TTC549 (cell line): ENCODE measurements at regions not wholly inside any gene's neighbourhood (a gene's known extent, or its start where the extent isn't known, plus 50 kb on each side); places are given as distances from the start of the nearest gene placed in this dataset.
"Not testable (repeated sequence)": the region's sequence is repeated elsewhere in the genome, so short reads cannot be mapped to it uniquely, and the experiment has no call there.

Experiments
- FAIRE-seq: peaks from 2 replicates; lab custom pipeline; 2012; peaks lifted over from hg19 to GRCh38; lab: Jason Lieb, UNC

DNA sequence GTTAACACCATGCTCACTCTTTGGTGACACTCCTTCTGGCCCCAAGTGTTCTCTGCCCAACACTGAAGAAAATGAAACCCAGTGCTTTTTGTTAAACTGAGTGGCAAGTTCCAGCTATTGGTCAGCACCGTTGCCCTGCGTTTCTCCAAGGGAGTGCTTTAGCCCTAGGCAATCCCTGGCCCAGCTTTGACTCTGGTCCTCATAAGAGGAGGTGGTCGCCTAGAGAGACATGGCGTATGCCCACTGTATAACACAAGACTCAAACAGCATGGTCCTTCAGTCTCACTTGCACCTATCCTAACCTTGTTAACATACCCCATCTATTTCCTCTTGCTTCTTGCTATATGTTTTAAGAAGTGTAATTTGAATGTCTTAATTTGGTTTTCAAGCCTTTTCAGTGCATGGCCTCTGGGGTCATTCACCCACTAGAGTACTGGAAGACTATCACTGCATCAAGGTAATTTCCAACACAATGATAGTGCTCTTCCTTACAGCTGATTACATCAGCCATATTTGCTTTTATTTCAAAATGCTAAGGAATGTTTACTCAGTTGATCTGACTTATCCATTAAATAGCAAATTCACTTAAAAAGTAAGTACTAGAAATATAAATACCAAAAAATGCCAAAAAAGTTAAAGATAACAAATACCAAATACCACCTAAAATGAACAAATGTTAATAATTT is 190.5 kb upstream of the SOX21 start:
- no peak for FAIRE-seq

GRCh38 chr13:94901070-94901469 is 188.7 kb upstream of the SOX21 start:
- FAIRE-seq: no peak

GRCh38 chr13:94896719-94897317 is 184.5 kb upstream of the SOX21 start:
- no peak for FAIRE-seq

DNA sequence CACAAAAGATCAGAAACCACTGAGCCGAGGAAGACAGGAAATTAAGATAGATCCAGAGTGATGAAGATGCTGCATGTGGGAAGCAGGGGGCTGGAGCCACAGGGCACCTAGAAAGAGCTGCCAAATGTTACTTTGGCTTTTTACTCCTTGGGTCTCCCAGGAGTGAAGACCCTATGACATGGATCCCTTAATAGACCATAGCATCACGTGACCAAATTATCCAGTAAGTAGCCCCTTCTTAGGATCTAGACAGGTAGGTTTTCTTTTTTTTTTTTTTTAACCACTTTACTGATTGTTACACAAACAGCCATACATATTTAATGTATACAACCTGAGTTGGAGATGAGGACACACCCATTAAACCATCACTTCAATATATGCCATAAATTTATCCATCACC is 183.9 kb upstream of the SOX21 start:
- FAIRE-seq: no peak

DNA sequence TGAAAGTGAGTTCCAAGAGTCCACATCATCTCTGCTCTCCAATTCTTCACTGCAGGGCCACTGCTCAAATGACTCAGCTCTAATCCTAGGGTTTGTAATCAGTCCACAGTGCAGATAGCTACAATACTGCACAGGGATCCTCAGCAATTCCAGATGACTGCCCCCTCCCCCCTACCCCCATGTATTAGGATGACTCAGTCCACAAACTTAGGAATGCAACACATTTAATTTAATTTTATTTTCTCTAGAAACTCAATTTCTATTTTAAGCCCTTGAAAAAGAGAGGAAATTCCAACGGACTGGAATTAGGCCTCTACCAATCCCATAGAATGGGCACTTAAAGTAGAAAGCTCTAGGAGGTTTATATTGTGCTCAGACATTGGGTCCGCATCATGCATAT is 173.8 kb upstream of the SOX21 start:
- FAIRE-seq: no peak

- no peak for FAIRE-seq
These were observed 168.1 kb upstream of the SOX21 start for GRCh38 chr13:94880463-94880862.

DNA sequence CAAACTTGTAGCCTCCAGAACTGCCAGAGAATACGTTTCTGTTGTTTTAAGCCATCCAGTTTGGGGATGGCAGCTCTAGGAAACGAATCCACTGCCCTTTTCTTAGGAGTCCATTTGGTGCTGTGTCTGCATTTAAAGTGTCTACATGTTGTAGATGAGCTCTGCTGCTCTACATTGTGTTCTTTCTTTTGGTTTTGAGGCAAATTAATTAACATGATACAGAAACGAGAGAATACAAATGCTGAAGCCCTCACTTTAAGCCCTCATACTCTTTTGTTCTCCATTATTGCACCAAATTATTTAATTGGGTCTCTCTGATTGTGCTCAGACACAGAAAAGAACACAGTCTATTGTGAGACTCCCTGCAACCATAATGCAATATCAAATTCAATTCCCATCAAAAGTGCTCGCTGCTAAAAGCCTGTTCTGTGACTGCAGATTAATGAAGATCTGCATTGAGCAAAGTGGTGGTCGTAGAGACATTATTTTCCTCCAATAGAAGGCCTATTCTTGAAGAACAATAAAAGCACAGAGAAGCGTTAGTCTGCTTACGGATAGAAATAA is 166.3 kb upstream of the SOX21 start:
- FAIRE-seq: no peak

DNA sequence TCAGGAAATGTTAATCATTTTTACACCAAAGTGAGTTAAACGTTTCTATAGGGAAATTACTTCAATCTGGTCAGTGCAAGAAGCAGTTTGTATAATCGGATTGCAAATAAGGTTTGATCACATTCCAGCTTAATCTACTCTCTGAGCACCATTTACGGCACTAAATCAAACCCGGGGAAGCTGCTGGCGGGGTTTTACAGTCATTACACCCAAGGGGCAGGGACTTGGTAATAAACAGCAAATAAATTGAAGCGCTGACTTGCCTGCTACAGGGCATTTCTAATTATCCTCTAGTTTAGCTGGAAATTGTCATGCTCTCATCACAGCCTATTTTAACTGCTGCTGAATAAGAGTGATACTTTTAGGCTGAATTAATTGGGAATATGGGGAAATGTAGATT is 152.1 kb upstream of the SOX21 start:
- no peak for FAIRE-seq

DNA sequence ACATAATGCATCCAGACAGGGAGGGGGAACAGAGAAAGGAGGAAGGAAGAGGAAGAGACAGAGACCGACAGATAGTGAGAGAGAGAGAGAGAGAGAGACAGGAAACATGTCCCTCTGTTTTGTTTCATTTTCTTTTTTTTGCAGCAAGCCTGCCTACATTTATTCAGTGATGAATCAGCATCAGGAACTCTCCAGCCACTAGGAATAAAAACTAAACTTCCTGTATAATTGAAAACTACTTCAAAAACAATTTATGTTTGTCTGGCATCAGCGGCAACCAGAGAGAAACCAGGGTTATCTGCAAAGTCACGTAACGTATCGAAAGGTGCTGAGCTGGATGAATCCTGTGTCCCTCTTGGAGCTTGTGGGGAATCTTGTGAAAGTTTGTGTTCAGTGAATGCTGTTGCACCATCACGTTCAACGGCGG is 148.6 kb upstream of the SOX21 start:
- FAIRE-seq: no peak

DNA sequence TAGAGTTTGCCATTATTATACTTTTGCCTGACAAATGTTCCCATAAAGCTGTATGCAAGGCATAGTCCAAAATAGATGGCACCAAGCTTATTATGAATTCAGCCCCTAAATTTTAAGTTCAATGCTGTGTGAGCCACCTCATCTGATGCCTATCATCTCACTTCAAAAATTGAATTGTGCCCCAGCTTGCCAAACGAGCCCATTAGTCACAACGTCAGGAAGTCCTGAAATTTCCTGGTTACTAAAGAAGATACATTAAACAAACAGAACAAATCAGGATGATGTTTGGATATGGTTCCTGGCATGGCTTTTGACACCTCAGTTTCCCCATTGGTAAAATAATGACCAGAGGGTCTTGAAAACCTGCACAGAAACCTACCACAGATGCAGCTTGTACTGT is 147.5 kb upstream of the SOX21 start:
- no peak for FAIRE-seq

DNA sequence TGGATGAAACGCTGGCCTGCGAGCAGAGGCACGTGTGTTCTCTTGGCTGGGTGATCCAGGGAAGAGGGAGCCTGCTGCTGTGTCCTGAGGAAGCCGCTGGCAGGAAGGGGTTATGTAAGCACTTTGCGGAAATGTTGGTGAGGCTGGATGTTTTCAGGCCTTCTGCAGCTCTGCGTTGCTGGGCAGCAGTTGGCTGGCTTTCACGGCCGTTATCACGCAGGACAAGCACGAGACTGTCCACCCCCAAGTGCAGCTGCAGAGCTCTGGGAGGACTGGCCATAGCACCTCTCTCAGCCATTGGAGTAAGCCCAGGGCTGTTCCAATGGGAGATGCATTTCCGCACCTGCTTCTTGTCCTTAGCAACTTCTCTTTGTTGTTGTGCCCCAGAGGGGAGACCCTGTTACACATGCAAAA is 146.9 kb upstream of the SOX21 start:
- no peak for FAIRE-seq

DNA sequence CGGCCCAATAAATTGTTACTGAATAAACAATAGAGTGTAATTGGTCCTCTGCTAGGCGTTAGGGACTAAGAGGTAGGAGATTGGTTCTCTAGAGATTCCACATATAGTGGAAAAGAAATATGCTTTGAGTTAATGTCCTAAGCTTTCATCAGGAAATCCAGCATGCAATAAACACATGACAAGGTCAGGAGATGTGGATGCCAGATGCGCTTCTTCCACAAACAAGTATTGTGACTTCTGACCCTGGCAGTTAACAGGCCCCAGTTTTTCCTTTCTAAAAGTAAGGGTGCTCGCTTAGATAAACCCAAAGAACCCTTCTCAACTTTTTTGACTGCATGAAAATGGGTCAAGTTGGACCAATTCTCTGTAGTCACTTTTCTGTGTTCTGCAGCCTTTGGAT is 146.5 kb upstream of the SOX21 start:
- no peak for FAIRE-seq

DNA sequence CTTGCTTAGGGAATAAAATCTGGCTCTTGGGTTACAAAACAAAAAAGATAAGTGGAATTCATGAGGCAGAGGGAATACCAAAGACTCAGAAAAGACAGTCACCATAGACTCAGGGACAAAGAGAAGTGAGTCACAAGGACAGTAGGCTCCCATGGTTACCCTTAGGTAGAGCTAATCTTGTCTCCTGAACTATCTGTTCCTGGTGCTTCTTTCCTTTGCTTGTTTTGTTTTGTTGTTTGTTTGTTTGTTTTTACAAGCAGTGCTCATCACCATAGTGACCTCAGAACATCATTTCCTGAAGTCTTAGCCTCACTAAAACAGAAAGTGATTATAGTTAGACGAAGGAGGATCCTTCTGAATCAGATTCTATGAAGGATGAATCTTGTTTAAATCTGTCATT is 142.3 kb upstream of the SOX21 start:
- no peak for FAIRE-seq

DNA sequence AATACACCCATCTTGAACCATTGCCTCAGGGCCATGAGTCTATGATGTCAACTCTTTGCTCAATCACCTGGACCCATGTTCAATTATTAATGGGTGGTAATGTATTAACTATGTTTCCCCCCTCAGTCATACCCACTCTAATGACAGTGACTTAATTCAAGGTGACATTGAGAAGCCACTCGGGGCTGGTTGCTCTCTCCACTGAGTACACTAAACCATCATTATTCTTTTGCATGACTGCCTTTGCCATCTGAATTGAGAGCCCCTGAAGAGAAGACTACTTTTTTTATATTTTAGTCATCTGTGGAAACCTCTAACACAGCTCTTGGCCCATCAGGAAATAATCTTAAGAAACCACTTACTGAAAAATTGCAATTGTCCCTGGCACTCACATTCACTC is 139.2 kb upstream of the SOX21 start:
- FAIRE-seq: no peak

DNA sequence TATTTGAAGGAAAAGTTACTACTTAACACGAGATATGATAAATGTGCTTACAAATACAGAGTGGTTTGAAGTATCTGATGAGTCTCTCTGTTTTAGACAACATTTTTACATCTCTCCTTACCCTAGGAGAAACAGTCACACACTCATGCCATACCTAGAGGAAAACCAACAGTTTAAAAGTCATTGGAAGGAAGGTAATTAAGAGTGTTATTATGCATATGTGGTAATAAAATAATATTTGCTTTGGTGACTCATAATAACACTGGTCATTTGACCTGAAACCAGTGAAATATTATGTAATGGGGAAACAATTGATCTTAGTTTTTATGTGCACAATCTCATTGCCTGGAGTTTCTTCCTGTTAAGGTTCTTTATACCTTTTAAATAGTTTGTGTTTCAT is 136.9 kb upstream of the SOX21 start:
- no peak for FAIRE-seq

GRCh38 chr13:94842901-94843300 is 130.6 kb upstream of the SOX21 start:
- FAIRE-seq: no peak

DNA sequence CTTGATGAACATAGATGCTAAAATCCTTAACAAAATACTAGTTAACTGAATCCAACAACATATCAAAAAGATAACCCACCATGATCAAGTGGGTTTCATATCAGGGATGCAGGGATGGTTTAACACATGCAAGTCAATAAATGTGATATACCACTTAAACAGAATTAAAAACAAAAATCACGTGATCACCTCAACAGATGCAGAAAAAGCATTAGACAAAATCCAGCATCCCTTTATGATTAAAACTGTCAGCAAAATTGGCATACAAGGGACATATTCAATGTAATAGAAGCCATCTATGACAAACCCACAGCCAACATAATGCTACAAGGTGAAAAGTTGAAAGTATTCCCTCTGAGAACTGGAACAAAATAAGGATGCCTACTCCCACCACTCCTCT is 124.7 kb upstream of the SOX21 start:
- FAIRE-seq: not testable (repeated sequence)

DNA sequence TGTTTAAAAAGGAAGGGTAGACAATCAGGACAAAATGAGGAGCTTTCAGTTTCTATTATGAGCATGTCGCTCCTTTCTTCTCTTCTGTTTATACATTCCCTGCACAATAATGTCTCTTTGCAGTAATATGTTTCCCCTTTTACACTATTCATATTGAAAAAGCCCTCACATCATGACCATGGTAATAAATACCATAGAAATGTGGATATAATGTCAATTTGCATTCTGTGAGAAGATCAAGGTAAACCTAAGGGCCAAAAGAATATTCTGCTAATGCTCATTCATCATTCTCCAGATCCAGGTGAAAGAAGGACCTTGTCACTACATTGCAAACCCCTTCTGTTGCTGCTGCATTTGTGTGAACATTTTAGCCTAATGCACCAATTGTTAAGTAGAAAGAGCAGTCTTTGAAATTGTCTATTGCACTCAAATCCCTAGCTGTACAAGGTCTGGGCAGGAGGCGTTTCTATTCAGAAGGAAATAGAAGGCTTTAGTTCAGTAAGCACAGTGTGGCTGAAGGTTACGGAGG is 117.6 kb upstream of the SOX21 start:
- FAIRE-seq: no peak

GRCh38 chr13:94829185-94829836 is 117.0 kb upstream of the SOX21 start:
- FAIRE-seq: no peak

- no peak for FAIRE-seq
These were observed 115.2 kb upstream of the SOX21 start for GRCh38 chr13:94827566-94827965.

- no peak for FAIRE-seq
These were observed 113.2 kb upstream of the SOX21 start for GRCh38 chr13:94825507-94825906.

GRCh38 chr13:94824601-94825000 is 112.3 kb upstream of the SOX21 start:
- FAIRE-seq: no peak

DNA sequence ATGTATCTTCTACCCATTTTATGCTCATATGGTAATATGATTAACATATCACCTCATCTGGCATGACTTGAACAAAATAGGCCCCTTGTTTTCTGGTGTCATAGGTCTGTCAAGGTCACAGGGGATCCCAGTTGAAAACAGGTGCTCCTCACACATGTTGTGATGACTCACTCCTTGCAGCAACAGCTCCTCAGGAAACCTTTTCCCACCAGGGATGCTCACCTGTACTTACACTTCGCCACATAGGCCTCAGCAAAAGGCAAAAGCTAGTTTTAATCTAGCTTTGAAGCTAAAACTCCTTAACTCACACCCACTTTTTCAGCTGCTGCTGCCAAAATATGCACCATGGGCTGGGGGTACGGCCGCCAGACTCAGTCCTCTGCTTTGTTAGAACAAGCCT is 110.0 kb upstream of the SOX21 start:
- FAIRE-seq: no peak
